ENCODE measurements at regions not wholly inside any gene's neighbourhood (a gene's known extent, or its start where the extent isn't known, plus 50 kb on each side); places are given as distances from the start of the nearest gene placed in this dataset.

DNA sequence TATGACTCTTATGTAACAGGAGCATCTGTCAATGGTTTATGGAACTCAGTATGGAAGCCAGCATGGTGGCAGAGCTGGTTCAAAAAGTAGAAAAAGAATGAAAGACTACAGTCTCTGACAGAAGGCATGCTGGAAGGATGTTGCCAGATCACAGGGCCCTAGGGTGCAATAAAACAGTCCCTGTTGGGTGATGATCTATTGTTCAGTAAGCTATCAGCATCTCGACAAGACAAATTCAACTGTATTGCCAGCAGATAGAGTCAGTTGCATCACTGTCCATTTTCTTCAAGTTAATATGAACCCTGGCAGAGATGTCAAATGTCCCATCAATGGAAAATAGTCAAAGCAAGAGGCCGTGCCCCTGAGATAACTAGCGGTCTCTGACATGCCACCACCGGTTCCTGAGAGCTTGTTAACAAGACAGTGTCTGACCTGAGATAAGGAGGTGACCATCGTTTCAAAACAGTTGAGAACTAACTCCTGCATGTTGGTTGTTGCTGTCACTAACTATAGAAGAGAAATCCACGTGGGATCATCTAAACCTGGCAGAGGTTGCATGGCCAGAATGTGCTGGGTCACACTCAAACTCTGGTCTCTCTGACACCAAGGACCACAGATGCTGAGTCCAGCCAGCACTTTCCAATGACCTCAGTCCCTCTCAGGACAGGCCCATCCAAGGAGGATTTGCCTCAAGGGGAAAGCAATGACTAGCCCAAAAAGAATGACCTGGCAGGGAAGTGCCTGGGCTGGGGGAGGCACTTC, 125.9 kb downstream of the RIPK4 start:
- H3K4me2 ChIP-seq: no peak overlapping the region
- Mint-ChIP-seq H3K4me1 (peaks cover 18% of the 10 kb centered on the region), H3K27me3 (ENCODE audit: insufficient read depth, low read depth) (peaks cover 10% of the 10 kb centered on the region), H3K36me3 (no peaks in the 10 kb centered on the region), H3K27ac (no peak overlapping the region), H3K9me3 (no peaks in the 10 kb centered on the region), H3K4me3 (no peak overlapping the region)
- no peak for DNase-seq (ENCODE audit: low spot score)
- H3K79me2 ChIP-seq (ENCODE audit: low read depth): no peaks in the 10 kb centered on the region
- no peak overlapping the region for H3K27ac ChIP-seq
- no peaks in the 10 kb centered on the region for H3K9me3 ChIP-seq (ENCODE audit: low read depth)
- H3K9ac ChIP-seq: no peak overlapping the region
- no peak overlapping the region for H3K4me3 ChIP-seq
- no peaks in the 10 kb centered on the region for H4K20me1 ChIP-seq (ENCODE audit: low read depth)
- TF ChIP-seq EZH2phosphoT487 (IDR thresholded peaks at IDR 0.05) (no peak), EZH2 (IDR thresholded peaks at IDR 0.05) (no peak)
- TF ChIP-seq, protein P1, sequence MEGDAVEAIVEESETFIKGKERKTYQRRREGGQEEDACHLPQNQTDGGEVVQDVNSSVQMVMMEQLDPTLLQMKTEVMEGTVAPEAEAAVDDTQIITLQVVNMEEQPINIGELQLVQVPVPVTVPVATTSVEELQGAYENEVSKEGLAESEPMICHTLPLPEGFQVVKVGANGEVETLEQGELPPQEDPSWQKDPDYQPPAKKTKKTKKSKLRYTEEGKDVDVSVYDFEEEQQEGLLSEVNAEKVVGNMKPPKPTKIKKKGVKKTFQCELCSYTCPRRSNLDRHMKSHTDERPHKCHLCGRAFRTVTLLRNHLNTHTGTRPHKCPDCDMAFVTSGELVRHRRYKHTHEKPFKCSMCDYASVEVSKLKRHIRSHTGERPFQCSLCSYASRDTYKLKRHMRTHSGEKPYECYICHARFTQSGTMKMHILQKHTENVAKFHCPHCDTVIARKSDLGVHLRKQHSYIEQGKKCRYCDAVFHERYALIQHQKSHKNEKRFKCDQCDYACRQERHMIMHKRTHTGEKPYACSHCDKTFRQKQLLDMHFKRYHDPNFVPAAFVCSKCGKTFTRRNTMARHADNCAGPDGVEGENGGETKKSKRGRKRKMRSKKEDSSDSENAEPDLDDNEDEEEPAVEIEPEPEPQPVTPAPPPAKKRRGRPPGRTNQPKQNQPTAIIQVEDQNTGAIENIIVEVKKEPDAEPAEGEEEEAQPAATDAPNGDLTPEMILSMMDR (IDR thresholded peaks at IDR 0.05): no peak
- no peaks in the 10 kb centered on the region for H3K27me3 ChIP-seq
- H3K4me1 ChIP-seq: no peaks in the 10 kb centered on the region
- H2AFZ ChIP-seq (replicated peaks): no peak overlapping the region
- no peaks in the 10 kb centered on the region for H3F3A ChIP-seq (ENCODE audit: low read depth)
- no peaks in the 10 kb centered on the region for H3K36me3 ChIP-seq

DNA sequence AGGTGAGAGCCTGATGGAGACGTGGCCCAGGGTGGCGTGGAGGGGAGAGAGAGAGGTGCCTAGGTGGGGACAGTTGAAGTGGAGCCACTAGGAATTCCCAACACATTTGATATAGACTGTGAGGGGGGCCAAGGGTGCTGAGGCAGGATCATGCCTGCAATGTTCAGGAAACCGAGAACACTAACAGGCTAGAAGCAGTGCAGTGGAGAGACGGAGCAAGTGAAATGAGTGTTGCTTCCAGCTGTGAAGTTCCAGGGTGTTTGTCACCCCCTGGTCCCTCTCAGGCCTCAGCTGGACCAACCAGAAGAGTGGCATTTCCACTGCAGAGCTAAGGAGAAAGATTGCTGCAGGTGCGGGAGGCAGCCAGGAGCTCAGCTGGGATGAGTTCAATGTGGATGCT, 127.1 kb downstream of the RIPK4 start:
- Histone ChIP-seq H3K9ac (no peak overlapping the region), H3F3A (ENCODE audit: low read depth) (no peaks in the 10 kb centered on the region), H3K27me3 (no peaks in the 10 kb centered on the region), H3K27ac (no peak overlapping the region), H3K36me3 (no peaks in the 10 kb centered on the region), H3K4me3 (no peak overlapping the region), H3K4me1 (no peaks in the 10 kb centered on the region), H3K9me3 (ENCODE audit: low read depth) (no peaks in the 10 kb centered on the region), H2AFZ (replicated peaks) (no peak overlapping the region), H3K79me2 (ENCODE audit: low read depth) (no peaks in the 10 kb centered on the region), H3K4me2 (no peak overlapping the region), H4K20me1 (ENCODE audit: low read depth) (no peaks in the 10 kb centered on the region)
- Mint-ChIP-seq H3K27me3 (ENCODE audit: insufficient read depth, low read depth) (peaks cover 8% of the 10 kb centered on the region), H3K27ac (no peak overlapping the region), H3K36me3 (no peaks in the 10 kb centered on the region), H3K4me1 (peaks cover 18% of the 10 kb centered on the region), H3K9me3 (no peaks in the 10 kb centered on the region), H3K4me3 (peak overlapping the region; percentile 12)
- TF ChIP-seq EZH2phosphoT487 (IDR thresholded peaks at IDR 0.05): no peak
- TF ChIP-seq, protein P1 (IDR thresholded peaks at IDR 0.05): no peak
- no peak for TF ChIP-seq EZH2 (IDR thresholded peaks at IDR 0.05)
- DNase-seq (ENCODE audit: low spot score): no peak

DNA sequence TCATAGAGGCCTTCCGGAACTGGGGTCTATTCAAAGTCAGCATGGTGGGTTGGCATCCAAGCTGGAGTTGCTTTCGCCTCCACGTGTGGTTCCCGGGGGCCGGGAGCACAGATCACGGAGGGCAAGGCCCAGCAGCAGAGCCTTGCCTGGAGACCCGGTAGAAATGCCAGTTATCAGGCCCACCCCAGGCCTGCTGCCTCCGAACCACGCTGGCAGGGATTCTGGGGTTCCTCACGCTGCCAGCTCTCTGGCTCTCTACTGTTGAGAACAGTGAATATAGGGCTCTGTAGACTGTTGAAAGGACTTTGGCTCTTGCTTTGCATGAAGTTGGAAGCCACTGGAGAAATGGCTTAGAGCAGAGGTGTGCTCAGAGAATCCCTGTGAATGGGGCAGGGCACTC, 127.5 kb downstream of the RIPK4 start:
- H3K9ac ChIP-seq: no peak overlapping the region
- H3K4me3 ChIP-seq: no peak overlapping the region
- H3K79me2 ChIP-seq (ENCODE audit: low read depth): no peaks in the 10 kb centered on the region
- no peak overlapping the region for H3K4me2 ChIP-seq
- H4K20me1 ChIP-seq (ENCODE audit: low read depth): no peaks in the 10 kb centered on the region
- H3K27ac ChIP-seq: no peak overlapping the region
- H3K4me3 Mint-ChIP-seq: peak overlapping the region; percentile 12
- no peaks in the 10 kb centered on the region for H3K27me3 ChIP-seq
- H3K36me3 ChIP-seq: no peaks in the 10 kb centered on the region
- no peak for DNase-seq (ENCODE audit: low spot score)
- H3K9me3 Mint-ChIP-seq: no peaks in the 10 kb centered on the region
- H3K4me1 ChIP-seq: no peaks in the 10 kb centered on the region
- no peaks in the 10 kb centered on the region for H3K36me3 Mint-ChIP-seq
- no peak overlapping the region for H2AFZ ChIP-seq (replicated peaks)
- H3K27ac Mint-ChIP-seq: no peak overlapping the region
- peaks cover 18% of the 10 kb centered on the region for H3K4me1 Mint-ChIP-seq
- peaks cover 8% of the 10 kb centered on the region for H3K27me3 Mint-ChIP-seq (ENCODE audit: insufficient read depth, low read depth)
- TF ChIP-seq, protein P1 (IDR thresholded peaks at IDR 0.05): no peak
- TF ChIP-seq EZH2phosphoT487 (IDR thresholded peaks at IDR 0.05) (no peak), EZH2 (IDR thresholded peaks at IDR 0.05) (no peak)
- H3F3A ChIP-seq (ENCODE audit: low read depth): no peaks in the 10 kb centered on the region
- no peaks in the 10 kb centered on the region for H3K9me3 ChIP-seq (ENCODE audit: low read depth)

All from neural progenitor cell (in vitro differentiated cells).